SJSA1 (cell line): ENCODE measurements at regions not wholly inside any gene's neighbourhood (a gene's known extent, or its start where the extent isn't known, plus 50 kb on each side); places are given as distances from the start of the nearest gene placed in this dataset.
"Not testable (repeated sequence)": the region's sequence is repeated elsewhere in the genome, so short reads cannot be mapped to it uniquely, and the experiment has no call there.

Source experiments
- DNase-seq, 2 experiments: peaks; one replicate each; pipeline ENCODE4 v3.0.0-alpha.2; 2015 to 2020; ENCODE audit warnings: low spot score in 2 of 2, low read depth in 1 of 2
- H3K27ac ChIP-seq: fragments of 250-450 bp; sonication (Bioruptor Pico); 2 replicates; pipeline ENCODE4 v1.5.1; 2020; ENCODE audit warnings: mild to moderate bottlenecking, moderate library complexity
- H3K27me3 ChIP-seq: fragments of 250-450 bp; sonication (Bioruptor Pico); replicated peaks from 2 replicates; pipeline ENCODE4 v1.5.1; 2020; ENCODE audit warnings: mild to moderate bottlenecking, moderate library complexity
- H3K36me3 ChIP-seq: fragments of 250-450 bp; sonication (Bioruptor Pico); 2 replicates; pipeline ENCODE4 v1.5.1; 2020; ENCODE audit warnings: mild to moderate bottlenecking
- H3K4me1 ChIP-seq: fragments of 250-450 bp; sonication (Bioruptor Pico); replicated peaks from 2 replicates; pipeline ENCODE4 v1.6.1; 2021; ENCODE audit warnings: mild to moderate bottlenecking
- H3K4me3 ChIP-seq: fragments of 250-450 bp; sonication (Bioruptor Pico); 2 replicates; pipeline ENCODE4 v1.5.1; 2020; ENCODE audit warnings: mild to moderate bottlenecking
- H3K9me3 ChIP-seq: fragments of 250-450 bp; sonication (Bioruptor Pico); replicated peaks from 2 replicates; pipeline ENCODE4 v1.5.1; 2020; ENCODE audit warnings: mild to moderate bottlenecking

GRCh38 chr16:29578898-29579297 is 72.7 kb upstream of the NPIPB12 start:
- not testable (repeated sequence) for H3K4me3 ChIP-seq, H3K4me1 ChIP-seq

GRCh38 chr16:29581764-29582163 is 75.6 kb upstream of the NPIPB12 start:
- not testable (repeated sequence) for H3K4me3 ChIP-seq, DNase-seq, H3K27me3 ChIP-seq, H3K4me1 ChIP-seq, H3K36me3 ChIP-seq, H3K27ac ChIP-seq, H3K9me3 ChIP-seq

More at GRCh38 chr16:29578898-29579297, 72.7 kb upstream of the NPIPB12 start:
- H3K36me3 ChIP-seq, H3K27me3 ChIP-seq, H3K27ac ChIP-seq, H3K9me3 ChIP-seq, DNase-seq: not testable (repeated sequence)

- H3K9me3 ChIP-seq, H3K27ac ChIP-seq, H3K36me3 ChIP-seq, H3K4me3 ChIP-seq, DNase-seq, H3K4me1 ChIP-seq, H3K27me3 ChIP-seq: not testable (repeated sequence)
These were observed 71.1 kb upstream of the SPN start for GRCh38 chr16:29591919-29592318.

GRCh38 chr16:29594269-29594925 is 68.7 kb upstream of the SPN start:
- not testable (repeated sequence) for H3K27me3 ChIP-seq, H3K9me3 ChIP-seq, DNase-seq, H3K36me3 ChIP-seq, H3K4me1 ChIP-seq
- H3K27ac ChIP-seq, result peak overlapping the region; percentile 13; the same call in 1 of the 2 replicates
- peak overlapping the region; percentile 39 for H3K4me3 ChIP-seq

- Histone ChIP-seq H3K27ac (peak overlapping the region; percentile 60; the same call in 1 of the 2 replicates), H3K4me3 (peak overlapping the region; percentile 39)
- not testable (repeated sequence) for H3K4me1 ChIP-seq, H3K27me3 ChIP-seq, H3K36me3 ChIP-seq, H3K9me3 ChIP-seq
- peak; percentile 93 to 96 for DNase-seq
These were observed 67.9 kb upstream of the SPN start for GRCh38 chr16:29594926-29595838.

- not testable (repeated sequence) for H3K4me1 ChIP-seq, H3K9me3 ChIP-seq, H3K27me3 ChIP-seq, H3K36me3 ChIP-seq, H3K4me3 ChIP-seq, H3K27ac ChIP-seq, DNase-seq
These were observed 66.0 kb upstream of the SPN start for GRCh38 chr16:29597030-29597429.

- H3K36me3 ChIP-seq, H3K27ac ChIP-seq, H3K4me3 ChIP-seq, H3K27me3 ChIP-seq, DNase-seq, H3K9me3 ChIP-seq: not testable (repeated sequence)
- H3K4me1 ChIP-seq, result peaks cover 13% of the 10 kb centered on the region
These were observed 62.7 kb upstream of the SPN start for GRCh38 chr16:29600111-29601000.

GRCh38 chr16:29602247-29602625 is 60.8 kb upstream of the SPN start:
- H3K27ac ChIP-seq, H3K36me3 ChIP-seq, H3K4me3 ChIP-seq, H3K9me3 ChIP-seq, DNase-seq, H3K27me3 ChIP-seq, H3K4me1 ChIP-seq: not testable (repeated sequence)

- H3K27me3 ChIP-seq, H3K4me3 ChIP-seq, H3K4me1 ChIP-seq, H3K9me3 ChIP-seq, H3K27ac ChIP-seq, H3K36me3 ChIP-seq, DNase-seq: not testable (repeated sequence)
These were observed 60.4 kb upstream of the SPN start for GRCh38 chr16:29602683-29603088.

GRCh38 chr16:29604631-29605549 is 58.2 kb upstream of the SPN start:
- peak overlapping the region; percentile 77 for H3K27ac ChIP-seq
- H3K4me1 ChIP-seq, H3K9me3 ChIP-seq, H3K4me3 ChIP-seq, H3K27me3 ChIP-seq, H3K36me3 ChIP-seq: not testable (repeated sequence)
- DNase-seq, result peak; percentile 71 to 83

- DNase-seq, result peak in 1 of 2 experiments; percentile 19
- H3K36me3 ChIP-seq, H3K27me3 ChIP-seq, H3K4me1 ChIP-seq, H3K9me3 ChIP-seq, H3K27ac ChIP-seq, H3K4me3 ChIP-seq: not testable (repeated sequence)
These were observed 57.3 kb upstream of the SPN start for GRCh38 chr16:29605593-29606205.

- DNase-seq, H3K36me3 ChIP-seq, H3K9me3 ChIP-seq, H3K27me3 ChIP-seq, H3K4me3 ChIP-seq, H3K27ac ChIP-seq: not testable (repeated sequence)
- peaks cover 16% of the 10 kb centered on the region for H3K4me1 ChIP-seq
These were observed 56.2 kb upstream of the SPN start for GRCh38 chr16:29606669-29607427.
